ENCODE measurements at regions not wholly inside any gene's neighbourhood (a gene's known extent, or its start where the extent isn't known, plus 50 kb on each side); places are given as distances from the start of the nearest gene placed in this dataset.

DNA sequence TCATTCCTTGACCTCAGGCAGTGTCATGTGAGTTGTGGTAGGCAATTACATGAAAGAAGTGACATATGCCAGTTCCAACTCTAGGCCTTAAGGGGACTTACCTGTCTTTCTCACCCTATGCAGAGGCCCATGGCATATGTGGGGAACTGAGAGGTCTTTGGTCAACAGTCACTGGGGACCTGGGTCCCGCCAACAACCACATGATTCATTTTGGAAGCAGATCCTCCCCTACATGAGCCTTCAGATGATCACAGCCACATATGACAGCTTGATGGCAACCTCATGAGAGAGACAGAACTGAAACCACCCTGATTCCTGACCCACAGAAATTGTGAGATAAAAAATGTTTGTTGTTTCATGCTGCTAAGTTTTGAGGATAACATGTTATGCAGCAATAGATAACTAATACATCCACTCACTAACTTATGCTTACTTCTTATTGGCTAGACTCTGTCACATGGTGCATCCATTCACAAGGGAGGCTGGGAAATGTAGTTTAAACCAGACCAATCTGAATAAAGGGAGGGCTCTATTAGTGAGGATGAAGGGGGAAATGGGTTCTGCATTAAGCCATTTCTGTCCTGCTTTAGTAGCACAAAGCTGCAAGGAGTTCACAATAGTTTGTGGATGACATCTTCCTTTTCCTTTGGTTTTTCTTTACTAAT is 298.2 kb downstream of the HAPSTR1 start:
- no peak for TF ChIP-seq POLR2A (IDR thresholded peaks at IDR 0.05)
- TF ChIP-seq, protein P1, sequence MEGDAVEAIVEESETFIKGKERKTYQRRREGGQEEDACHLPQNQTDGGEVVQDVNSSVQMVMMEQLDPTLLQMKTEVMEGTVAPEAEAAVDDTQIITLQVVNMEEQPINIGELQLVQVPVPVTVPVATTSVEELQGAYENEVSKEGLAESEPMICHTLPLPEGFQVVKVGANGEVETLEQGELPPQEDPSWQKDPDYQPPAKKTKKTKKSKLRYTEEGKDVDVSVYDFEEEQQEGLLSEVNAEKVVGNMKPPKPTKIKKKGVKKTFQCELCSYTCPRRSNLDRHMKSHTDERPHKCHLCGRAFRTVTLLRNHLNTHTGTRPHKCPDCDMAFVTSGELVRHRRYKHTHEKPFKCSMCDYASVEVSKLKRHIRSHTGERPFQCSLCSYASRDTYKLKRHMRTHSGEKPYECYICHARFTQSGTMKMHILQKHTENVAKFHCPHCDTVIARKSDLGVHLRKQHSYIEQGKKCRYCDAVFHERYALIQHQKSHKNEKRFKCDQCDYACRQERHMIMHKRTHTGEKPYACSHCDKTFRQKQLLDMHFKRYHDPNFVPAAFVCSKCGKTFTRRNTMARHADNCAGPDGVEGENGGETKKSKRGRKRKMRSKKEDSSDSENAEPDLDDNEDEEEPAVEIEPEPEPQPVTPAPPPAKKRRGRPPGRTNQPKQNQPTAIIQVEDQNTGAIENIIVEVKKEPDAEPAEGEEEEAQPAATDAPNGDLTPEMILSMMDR (IDR thresholded peaks at IDR 0.05) = no peak
- TF ChIP-seq POLR2AphosphoS5 (IDR thresholded peaks at IDR 0.05) = no peak
- TF ChIP-seq EP300 (IDR thresholded peaks at IDR 0.05) = no peak

Data from sigmoid colon (tissue), 4 donors.